Stimulated activated naive CD4-positive, alpha-beta T cell (primary cell): ENCODE measurements at regions not wholly inside any gene's neighbourhood (a gene's known extent, or its start where the extent isn't known, plus 50 kb on each side); places are given as distances from the start of the nearest gene placed in this dataset.
A peak's percentile ranks its signal among the peaks of the same experiment; 100 is the strongest.

Experiments used
- DNase-seq, 6 experiments: peaks; one replicate each; lab custom pipeline; 2025; lab: John Stamatoyannopoulos, UW

DNA sequence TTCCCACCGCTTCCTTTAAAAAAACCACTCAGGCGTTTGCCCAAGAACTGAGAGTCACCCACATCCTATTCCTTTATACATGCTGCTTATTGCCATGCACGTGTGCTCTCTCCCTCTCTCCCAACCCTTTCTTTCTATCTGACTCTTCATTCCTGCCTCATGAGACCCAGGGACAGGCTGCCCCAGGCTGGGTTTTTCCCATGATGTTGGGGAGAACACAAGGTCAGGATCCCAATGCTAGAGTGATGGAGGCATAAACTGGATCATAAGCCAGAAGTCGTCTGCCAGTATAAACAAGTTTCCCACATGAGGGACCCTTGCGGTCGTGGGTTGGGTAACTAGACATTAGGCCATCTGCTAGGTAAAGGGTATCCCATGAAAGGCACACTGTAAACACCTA is 64.9 kb downstream of the CD2 start:
- no peak for DNase-seq

DNA sequence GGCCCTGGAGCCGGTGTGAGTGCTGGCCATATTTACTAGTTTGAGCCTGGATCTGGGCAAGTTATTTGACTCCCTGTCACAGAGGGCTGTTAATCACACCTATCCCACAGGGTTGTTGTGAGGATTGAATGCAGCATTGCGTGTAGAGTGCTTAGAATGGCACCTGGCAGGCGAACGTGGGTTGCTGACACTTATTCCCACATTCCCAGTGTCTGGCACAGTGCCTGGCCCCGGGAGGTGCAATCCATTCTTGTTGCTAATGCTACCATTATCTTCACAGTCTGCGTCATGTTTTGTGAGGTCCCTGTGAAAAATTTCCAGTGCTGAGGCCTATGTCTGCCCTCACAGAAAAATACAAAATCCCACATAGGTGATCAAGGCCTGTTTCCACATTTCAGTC is 66.1 kb downstream of the CD2 start:
- no peak for DNase-seq

DNA sequence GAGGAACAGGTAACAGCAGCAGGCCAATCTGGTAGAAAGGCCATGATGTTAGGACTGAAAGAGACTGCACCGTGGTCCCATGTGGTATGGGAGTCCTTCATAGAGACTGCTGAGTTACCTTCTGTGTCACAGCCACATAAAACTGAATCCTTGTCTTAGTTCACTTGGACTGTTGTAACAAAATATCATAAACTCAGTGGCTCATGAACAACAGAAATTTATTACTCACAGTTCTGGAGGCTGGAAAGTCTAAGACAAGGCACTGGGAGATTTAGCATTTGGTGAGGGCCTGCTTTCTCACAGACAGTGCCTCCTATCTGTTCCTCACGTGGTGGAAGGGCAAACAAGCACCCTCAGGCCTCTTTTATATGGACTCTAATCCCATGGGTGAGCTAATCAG is 67.5 kb downstream of the CD2 start:
- no peak for DNase-seq

DNA sequence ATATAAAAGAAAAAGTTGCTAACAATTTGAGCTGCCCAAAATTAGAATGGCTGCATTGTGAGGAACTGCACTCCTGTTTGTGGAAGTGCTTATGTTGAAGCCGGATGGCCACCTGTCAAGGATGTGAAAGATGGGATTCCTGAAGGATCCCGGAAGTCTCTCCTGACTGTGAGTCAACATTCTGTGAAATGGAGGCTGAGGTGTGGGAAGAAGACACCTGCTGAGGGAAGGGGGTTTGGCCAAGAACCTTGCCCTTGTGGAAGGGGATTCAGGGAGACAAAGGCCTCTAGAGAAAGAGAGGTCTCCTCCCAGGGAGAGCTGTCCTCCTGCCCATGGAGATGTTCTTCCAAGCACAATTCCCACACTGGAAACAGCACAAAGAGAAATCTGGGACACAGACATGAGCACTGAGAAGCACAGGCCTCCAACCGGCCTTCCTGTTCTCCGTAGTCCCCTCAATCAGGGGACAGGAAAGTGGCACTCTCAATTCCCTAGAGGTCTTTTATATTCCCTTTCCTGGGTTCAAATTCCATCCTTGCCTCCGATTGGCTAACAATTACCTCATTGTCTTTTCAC is 70.5 kb downstream of the CD2 start:
- no peak for DNase-seq

DNA sequence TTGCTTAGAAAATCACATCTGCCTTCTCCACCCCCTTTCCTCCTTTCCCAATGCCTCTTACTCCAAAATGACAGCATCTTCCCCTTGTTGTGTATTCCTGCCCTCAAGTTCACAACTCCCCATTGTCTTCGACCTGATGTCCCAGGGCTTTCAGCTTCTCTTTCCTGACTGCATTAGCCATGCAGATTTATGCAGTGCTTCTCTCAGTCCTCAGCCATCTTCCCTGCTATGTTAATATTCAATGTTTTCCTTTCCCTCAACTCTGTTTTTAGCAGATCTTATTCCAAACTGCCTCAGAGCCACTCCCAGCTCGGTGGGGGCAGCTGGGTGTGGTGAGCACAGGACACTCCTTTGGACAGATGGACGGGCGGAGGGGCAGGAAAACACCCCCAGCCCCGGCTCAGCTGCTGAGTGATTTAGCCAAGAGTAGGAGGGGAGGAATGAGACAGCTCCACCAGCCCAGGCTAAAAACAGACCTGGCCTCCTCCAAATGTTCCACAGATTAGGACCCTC is 71.0 kb downstream of the CD2 start:
- no peak for DNase-seq

DNA sequence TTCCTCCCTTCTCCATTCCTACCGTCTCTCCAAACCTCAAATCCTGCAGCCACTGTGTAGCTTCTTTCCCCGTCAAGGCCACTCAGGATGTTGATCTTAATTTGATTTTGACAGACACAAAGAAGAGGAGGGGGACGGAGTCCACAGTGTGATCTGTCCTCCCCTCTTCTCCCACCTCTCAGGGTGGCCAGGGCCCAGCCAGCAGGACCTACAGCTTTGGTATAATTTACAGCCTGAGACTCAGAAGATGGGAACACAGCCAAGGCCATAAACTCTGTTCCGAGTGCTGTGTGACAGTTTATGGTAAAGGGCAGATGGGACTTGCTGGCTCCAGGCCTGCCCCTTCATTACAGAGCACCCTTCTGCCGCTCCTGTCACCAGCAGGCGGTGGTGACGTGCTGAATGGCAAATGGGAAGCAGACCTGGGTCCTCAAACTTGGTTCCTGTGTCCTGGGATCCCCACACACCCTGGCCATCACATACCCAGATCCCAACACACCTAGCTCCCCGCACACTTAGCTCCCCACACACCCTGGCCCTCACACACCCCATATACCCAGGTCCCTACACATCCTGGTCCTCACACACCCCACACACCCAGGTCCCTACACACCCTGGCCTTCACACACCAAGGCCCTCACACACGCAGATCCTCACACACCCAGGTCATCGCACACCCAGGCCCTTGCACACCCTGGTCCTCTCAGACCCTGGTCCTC is 71.6 kb downstream of the CD2 start:
- no peak for DNase-seq

DNA sequence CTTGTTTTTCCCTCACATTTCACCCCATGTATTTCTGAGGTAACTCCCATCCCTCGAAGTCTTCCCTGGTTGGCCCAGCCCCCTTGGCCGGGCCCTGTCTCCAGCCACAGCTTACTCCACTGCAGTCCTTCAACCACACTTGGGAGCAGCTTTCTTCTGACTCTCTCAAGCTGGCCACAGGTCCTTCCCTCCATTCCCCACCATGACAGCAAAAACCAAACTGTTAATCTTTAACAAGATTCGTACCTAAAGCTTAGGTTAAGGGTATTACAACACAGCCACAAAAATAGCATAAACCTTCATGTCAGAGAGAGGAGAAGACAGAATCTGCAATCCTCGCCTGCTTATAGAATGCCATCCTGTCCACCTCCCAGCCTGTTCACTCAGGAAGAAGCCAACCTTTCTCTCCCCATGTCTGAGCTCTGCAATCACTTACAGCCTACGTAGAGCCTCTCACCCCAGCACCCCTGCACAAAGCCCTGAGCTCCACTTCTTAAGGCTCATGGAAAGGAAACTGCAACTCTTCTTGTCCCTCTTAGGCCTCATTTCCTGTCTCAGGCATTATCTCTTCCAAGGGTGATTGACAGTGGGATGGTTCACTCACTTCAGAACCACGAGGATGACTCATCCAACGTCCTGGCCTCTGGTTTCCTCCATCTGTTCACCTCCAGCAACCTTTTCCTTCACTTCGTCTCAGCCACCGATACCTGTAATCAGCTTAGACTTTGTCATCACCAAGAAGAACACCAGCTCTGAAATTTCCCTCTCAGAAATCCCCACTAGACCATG is 72.8 kb downstream of the CD2 start:
- peak in 1 of 6 experiments; percentile 11 for DNase-seq

DNA sequence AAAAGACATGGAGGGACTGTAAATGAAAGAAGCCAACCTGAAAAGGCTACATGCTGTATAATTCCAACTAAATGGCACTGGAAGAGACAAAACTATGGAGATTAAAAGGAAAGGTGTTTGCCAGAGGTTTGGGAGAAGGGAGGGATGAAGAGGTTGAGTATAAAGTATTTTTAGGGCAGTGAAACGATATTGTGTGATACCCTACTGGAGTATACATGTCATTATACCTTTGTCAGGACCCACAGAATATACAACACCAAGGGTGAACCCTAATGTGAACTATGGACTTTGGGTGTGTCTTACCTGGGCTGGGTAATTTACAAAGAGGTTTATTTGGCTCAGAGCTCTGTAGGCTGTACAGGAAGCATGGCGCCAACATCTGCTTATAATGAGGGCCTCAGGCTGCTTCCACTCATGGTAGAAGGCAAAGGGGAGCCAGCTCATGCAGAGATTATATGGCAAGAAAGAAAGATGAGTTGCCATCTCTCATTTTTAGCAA is 73.4 kb downstream of the CD2 start:
- DNase-seq = no peak

DNA sequence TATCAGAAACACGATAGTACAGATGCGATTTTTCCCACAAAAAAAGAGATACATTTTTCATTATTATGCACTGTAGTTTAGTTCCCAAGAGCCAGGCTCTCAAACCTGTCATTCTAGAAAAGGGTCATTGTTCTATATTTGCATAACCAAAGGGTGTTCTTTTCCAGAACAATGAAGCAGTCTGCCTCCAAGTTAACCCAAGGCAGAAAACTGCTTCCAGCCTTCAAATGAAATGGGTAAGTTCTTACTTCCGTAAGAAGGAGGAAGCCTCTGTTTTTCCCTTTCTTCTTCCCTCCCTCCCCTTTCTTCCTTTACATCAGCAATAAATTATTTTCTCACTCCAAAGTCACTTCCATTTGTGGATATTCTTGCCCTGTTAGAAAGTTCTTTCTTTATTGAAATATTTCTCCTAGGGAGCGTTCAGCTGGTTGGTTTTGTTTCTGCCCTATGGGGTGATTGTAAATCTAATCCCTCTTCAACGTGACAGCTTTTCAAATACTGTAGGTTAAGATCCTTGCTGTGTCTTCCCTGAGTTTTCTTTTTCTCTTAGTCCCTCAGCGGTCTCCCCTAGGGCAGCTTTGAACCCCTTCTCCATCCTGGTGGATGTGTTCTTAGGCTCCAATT is 77.3 kb upstream of the PTGFRN start:
- no peak for DNase-seq

DNA sequence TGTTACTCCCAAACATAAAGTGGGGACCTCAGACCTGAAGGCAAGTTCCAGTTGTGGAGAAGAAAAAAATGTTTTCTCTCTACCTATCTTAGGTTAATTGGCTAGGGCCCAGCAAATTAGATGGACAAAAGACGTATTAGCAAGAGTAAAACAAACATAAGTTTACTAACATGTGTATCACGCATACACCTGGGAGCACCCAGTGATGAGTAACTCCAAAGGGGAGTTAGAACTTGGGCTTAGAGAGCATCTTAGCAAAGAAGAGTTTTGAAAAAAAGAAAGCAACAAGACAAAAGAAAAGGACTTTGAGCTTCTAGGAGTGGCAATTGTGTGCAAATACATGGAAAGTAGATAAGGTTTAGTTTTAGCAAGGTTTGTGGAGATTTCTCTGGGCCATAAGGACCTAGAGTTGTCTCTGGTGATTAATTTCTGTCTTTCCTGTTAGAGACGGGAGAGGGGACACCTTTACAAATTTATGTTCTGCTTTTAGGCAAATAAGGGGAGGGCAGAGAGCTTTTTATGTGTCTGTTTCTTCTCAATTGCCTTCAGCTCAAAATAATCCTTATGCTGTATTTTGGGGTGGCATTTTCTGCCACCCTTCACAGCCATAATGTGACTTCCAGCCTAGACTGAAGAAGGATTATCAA is 76.7 kb upstream of the PTGFRN start:
- no peak for DNase-seq

DNA sequence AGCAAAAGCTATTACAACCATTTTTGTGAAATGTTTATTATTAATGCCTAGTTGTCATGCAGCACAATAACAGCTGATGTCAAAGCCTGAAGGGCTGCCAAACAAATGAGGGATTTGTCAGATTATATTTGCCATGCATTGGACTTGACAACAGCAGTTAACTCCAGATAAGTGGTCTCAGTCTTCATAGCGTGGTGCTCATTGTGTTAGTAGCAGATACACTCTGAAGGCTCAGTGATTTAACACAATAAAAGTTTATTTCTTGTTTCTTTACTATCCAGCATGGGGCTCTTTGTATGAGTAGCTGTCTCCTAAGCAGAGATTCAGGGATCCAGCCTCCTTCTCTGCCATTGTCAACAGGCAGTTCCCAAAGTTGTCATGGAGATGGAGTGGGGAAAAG is 76.0 kb upstream of the PTGFRN start:
- DNase-seq = no peak

DNA sequence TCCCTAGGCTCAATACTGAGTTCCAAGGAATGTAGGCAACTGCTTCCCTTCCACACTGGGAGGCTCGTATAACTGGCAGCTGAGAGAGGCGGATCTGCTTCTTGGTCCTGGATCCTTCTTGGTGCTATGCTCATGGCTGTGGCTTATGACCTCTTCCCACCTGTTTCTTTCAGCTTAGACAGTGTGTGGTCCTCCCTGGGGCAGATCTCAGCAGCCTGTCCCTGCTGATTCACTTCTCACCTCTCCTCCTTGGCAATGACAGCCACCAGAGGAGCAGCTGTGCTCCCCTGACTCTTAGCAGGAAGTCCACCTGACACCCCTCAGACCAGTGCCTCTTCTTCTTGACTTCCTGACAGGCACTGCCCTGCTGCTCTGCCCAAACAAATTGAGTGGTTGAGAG is 75.1 kb upstream of the PTGFRN start:
- DNase-seq = no peak

DNA sequence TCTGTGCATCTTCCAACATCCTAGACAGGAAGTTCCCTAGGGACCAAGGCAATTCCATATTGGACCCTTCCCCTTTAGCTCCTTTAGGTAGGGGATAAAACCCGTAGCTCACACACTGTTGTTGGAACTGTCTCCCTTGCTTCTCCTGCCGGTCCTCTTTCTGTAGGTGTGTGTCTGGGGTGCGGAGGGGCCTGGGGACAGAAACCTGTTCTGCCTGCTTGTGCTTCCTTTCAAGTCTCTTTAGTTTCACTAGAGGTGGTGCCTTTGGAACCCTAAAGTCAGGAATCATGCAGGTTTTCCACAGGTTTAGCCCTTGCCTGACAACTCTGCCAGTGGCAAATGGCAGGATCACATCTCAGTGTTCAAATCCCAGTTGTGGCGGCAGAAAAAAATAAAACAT is 74.6 kb upstream of the PTGFRN start:
- no peak for DNase-seq

DNA sequence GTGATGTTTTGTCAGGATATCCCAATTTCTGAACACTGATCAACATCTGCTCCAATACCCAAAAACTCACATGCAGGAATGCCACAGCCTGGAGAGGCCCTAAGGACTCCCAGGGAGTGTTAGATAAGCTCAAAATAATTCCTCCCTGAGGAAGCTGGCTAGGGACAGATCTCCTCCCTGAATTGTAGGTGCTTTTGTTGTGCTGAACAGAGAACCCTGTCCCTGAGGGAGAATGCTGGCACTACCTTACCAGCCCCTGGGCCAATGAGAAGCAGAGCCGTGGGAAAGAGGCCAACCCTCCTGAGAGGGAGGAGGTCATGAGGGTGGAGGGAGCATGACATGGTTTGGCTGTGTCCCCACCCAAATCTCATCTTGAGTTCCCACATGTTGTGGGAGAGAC is 73.6 kb upstream of the PTGFRN start:
- no peak for DNase-seq

DNA sequence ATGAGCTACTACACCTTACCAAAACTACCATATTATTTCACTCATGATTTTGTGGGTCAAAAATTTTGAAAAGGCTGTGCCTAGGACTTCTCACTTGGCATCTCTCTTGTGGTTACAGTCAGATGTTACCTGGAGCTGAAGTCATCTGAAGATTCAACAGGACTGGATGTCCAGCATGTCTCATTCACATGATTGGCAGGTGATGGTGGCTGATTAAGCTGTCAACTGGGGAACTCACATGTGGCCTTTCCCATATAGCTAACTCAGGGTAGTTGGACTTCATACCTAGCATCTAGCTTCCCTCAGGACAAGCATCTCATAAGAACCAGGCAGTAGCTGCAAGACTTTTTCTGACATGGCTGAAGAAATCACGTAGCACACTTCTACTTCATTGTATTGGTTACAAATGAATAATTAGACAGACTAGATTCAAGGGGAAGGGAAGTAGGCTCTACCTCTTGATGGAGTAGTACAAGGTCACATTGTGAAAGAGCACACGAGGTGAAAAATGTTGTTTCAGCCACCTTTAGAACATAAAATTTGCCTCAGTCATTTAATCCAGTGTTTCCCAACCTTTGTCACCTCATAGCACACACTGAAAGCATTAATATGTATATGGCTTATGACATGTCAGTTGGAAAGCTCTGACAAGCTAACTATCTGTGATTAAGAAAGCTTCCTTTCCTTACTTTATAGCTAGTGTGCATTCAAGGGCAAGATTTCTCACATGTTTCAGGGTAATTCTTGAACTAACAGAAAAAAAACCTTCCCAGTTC is 68.0 kb upstream of the PTGFRN start:
- no peak for DNase-seq

DNA sequence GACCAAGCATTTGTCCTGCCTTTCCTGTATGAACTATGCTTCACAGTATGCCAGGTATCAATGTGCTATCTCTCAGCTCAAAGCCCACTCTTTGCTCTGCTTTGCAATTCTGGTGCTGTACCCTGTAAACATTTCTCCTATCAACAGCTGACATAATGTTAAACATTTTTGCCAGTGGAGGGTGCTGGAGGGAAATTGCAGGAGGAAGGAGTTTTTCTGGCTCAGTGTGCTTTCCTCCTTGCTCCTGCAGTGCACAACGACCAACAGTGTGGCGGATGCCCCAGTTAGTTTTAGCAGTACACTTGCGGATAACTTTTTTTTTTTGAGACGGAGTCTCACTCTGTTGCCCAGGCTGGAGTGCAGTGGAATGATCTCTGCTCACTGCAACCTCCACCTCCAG is 67.1 kb upstream of the PTGFRN start:
- no peak for DNase-seq

DNA sequence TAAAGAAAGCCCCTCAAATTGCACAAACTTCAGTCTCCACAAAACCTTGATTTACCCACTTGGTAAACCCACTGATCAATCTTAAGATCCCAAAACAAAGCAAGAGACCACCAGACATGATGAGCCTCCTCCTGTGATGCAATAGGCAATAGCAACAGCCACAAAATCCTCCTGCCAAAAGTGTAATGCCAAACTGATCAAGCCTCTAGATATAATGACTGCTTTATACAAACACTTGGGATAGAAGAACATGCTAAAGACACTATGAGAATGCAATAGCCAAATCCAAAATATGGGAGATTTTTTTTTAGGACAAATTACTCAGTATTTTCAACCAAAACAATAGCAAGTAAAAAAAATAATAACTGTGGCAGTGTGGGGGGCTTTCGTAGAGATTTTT is 64.9 kb upstream of the PTGFRN start:
- no peak for DNase-seq

DNA sequence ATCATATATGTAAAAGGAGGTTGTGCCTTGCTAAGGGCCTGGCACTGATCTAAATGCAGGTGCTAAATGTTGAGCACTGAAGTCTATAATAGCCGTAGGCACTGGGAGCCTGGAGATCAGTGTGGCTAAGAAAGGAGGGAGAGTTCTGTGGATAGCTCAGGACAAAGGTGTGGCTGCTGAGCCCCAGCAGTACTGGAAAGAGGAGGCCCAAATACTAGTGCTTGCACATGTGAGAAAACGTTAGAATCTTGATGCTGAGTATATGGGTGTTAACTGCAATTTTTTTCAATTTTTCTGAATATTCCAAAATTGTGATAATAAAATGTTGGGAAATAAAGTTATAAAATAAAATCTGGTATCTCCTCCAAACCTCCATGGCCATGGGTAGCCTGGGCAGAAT is 62.5 kb upstream of the PTGFRN start:
- no peak for DNase-seq

DNA sequence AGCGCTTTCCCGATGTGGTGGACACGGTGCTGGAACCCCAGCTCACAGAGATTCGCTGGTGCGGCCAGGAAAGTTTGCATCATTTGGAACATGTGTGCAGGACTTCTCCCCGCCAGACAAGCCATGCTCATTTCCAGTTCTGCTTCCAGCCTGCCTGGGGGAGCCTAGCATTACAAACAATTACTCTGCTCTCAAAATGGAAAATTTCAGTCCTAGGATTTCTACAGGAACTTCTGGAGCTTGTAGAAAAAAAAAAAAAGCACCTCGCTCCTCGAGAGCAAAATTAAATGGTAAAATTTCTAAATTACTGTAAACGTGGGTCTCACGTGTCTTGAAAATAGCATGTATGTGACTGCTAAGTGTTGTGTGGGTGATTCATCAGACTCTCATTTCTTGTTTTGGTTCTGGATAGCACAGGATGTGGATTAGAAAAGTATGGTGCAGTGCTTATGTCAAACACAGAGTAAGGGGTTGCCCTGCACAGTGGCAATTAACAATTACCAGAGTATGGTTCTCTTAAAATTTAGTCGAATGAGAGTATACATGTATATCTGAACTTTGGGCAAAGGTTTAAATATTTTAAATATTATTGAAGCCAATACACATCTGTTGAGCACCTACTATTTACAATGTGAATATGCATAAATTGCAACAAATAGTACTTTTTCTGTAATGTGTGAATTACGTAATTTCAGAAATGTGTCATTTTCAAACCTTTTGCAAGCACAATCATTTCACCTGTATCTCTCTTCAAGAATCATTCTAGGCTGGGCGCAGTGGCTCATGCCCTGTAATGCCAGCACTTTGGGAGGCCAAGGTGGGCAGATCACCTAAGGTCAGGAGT is 61.8 kb upstream of the PTGFRN start:
- DNase-seq = no peak

DNA sequence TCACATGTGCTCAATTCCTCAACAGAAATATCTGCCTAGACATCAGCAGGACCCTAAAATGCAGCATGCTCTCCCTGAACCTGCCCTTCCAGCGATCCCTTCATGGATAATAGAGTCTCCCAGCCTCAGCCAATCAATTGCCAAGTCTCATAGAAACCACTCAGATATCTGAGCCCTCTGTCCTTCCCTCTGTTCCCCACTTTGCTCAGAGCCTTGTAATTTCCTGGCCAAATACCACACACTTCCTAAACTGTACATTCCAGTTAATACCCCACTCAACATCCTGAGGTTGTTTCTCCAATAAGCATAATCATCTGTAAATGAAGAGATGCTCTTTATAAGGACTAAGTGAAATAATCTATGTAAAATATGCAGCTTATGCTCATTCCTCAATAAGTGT is 59.3 kb upstream of the PTGFRN start:
- DNase-seq = no peak
